AG08396 (cell line): ENCODE measurements at regions not wholly inside any gene's neighbourhood (a gene's known extent, or its start where the extent isn't known, plus 50 kb on each side); places are given as distances from the start of the nearest gene placed in this dataset.
A peak's percentile ranks its signal among the peaks of the same experiment; 100 is the strongest.

Source experiments
- DNase-seq: peaks from one replicate; pipeline ENCODE4 v3.0.0; 2012; ENCODE audit warnings: low spot score, mixed read lengths

GRCh38 chr11:79959318-79959717 is 518.5 kb upstream of the TENM4 start:
- no peak for DNase-seq

GRCh38 chr11:79957702-79958101 is 516.9 kb upstream of the TENM4 start:
- DNase-seq: no peak

DNA sequence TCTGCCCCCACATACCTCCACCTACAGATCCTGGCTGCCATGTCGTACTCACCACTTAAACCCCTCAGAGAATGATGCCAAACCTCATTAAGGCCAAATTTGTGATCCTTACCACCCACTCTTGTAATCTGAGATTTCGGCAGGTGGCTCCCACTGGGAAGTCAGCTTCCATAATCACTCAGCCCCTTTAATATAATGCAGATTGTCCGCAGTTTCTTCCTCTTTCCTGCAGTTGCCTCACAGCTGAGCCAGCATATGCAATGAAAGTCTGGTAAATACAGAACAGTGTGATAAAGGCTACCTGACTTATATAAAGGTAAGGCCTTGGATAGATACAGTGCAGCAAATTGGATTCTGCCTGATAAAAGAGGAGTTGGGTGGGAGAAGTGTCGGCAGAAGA is 515.2 kb upstream of the TENM4 start:
- DNase-seq: no peak

- no peak for DNase-seq
Observed at GRCh38 chr11:79953629-79954028, 512.8 kb upstream of the TENM4 start.

DNA sequence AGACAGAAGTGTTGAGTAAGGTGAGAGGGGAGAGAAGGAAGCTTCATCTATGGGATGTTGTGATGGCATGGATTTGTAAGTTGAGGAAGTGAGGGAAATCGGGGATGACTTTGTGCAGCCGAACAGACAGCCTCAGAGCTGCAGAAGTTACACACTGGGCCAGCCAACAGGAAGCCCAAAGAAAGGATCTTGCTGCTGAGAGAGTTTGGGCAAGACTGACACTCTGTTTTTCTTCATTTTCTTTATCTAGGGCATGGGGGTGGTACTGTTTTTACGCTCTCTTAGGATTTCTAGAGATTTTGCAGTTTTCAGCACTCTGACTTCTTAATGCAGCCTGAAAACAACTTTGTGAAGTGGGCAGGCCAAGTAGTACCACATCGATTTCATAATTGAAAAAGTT is 509.9 kb upstream of the TENM4 start:
- DNase-seq: no peak

- no peak for DNase-seq
Observed at GRCh38 chr11:79950172-79950571, 509.3 kb upstream of the TENM4 start.

DNA sequence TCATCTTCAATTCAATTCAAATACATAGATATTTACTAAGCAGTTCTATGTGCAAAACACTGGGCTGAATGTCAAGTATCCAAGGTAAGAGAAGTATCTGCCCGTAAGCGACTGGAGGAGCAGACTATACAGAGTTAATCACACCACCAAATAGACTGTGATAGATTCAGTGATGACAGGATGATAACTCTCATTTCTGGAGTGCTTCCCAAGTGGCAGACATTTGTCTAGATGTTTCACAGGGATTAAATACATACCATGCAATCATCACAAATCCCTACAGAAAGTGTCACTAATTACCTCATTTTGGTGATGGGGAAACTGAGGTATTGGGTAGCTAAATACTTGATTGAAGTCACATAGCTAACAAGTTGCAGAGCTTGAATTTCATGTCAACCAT is 508.7 kb upstream of the TENM4 start:
- no peak for DNase-seq

DNA sequence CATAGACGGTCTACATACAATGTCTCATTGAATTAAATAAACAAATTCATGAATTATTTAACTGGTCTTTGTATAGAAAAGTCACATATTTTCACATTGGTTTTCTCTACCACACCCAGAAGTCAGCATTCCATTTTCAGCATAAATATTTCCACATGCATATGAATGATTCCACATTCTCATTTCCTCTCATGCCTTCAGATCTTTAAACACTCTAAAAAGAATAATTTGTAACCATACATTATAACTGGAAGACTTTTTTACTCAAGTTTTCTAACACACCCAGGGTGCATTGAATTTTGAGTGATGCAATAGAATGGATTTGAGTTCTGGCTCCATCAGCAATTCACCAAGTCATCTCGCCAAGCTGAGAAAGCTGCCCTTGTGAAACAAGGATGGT is 501.8 kb upstream of the TENM4 start:
- no peak for DNase-seq

GRCh38 chr11:79942090-79942489 is 501.3 kb upstream of the TENM4 start:
- no peak for DNase-seq

DNA sequence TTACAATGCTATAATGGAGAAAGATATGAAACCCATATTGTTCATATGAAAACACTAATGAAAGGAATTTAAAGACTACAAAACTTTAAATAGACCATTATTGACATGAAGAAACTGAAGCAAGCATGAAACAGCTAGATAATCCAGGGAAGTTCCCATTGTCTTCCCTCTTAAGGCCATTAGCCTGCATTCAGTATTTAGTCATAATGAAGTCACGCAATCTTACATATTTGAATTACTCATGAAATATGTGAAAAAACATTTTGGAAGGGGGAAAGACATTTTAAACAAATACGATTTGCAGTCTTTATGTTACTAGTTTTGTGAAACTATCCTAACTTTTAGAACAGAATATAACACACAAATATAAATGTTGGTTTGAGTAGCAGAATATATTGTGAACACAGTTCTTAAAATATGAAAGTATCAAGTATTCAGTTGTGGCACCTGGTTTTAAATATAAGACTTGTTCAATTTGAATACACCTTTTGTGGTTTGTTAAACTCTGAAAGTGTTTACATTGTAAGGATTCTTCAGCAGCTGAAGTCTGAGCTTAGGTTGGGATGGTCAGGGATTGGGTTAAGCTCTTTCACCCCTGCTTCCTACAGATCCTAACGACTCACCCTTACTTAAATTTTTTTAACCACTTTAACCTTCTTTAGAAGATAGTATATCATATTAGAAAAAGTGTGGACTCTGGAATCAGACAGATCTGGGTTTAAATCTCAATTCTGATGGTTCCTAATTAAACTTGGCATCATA is 500.3 kb upstream of the TENM4 start:
- DNase-seq: no peak

GRCh38 chr11:79940165-79940564 is 499.3 kb upstream of the TENM4 start:
- no peak for DNase-seq

GRCh38 chr11:79939111-79939510 is 498.3 kb upstream of the TENM4 start:
- no peak for DNase-seq

DNA sequence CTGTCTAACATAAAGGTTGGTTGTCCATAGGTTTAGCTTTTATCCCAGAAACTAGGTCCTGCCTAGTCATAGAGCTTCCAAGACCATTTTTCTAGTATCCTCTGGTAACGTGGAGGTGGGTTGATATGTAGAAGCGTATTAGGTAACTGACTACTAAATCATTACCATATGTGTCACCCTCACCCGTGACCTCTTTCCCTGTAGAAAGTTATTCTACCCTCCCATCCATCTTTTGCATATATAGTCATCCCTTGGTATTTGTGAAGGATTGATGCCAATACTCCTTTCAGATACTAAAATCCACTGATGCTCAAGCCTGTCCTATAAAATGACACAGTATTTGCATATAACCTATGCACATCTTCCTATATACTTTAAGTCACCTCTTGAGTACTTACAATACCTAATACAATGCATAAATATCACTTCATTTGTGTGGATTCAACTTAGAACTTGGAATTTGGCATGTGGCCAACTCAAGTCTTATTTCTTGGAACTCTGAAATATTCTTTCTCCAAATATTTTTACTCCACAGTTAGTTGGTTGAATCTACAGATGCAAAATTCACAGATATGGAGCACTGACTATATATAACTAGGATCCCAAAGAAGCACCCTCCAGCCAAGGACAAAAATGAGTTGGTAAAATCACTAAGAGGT is 497.0 kb upstream of the TENM4 start:
- no peak for DNase-seq

GRCh38 chr11:79932612-79933011 is 491.8 kb upstream of the TENM4 start:
- DNase-seq: no peak

DNA sequence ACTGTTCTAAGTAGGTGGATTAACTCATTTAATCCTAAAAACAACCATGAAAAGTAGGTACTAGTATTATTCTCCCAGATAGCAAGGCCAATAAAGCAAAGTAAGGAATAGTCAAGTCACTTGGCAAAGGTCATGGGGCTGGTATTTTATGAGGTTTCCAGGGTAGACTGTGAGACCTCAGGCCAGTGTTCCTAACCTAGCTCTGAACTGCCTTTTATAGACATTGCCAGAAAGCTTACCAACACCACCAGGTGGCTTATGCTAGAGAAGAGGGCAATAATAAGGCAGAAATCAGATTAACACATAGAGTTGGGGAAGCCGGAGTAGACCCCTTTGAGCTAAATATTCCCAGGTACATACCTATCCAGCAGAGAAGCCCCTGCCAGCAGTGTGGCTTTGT is 490.9 kb upstream of the TENM4 start:
- DNase-seq: no peak

- DNase-seq: no peak
Observed at GRCh38 chr11:79926707-79927106, 485.9 kb upstream of the TENM4 start.

DNA sequence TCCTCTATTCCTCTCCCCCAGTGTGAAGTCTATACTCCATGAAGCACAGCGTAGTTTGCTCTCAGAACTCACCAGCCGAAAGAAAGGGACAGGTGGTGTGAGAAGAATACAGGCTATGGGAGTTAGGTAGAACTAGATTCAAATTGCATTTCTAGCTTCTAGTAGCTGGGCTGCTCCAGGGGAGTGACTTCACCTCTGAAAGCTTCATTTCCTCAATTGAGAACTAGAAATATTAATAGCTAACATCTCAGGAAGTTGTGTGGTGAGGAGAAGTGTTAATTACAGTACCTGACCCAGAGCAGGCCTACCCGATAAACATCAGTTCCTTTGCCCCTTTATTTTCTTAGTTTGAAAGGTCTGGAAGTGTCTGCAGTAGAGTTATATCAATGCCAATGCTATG is 484.7 kb upstream of the TENM4 start:
- DNase-seq: no peak

DNA sequence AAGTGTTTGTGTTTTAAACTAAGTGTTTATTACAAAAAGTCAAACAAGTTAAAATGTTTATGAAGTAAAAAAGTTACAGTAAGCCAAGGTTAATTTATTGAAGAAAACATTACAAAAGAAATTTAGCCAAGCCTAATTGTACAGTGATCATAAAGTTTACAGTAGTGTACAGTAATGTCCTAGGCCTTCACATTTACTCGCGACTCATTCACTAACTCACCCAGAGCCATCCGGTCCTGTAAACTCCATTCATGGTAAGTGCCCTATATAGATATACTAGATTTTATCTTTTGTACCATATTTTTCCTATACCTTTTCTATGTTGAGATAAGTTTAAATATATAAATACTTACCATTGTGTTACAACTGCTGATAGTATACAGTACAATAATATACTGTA is 481.8 kb upstream of the TENM4 start:
- DNase-seq: no peak

DNA sequence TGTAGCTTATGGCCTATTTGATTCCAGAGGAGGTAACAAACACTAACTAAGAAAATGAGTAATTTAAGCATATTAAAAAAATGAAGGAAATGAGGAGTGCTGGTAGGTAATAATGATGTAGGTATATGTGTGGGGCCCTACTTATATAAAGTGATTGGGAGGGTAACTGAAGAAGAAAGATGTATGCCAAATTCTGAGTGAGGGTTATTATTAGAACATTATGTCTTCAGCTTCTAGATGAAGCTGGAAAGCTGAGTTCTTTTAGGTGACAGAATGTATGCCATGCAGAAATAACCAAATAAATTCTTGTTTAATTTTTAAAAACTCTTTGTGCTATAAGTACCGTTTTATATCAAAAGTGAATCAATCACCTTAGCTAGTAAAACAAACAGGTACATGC is 479.6 kb upstream of the TENM4 start:
- DNase-seq: no peak

- DNase-seq: no peak
Observed at GRCh38 chr11:79919350-79919749, 478.5 kb upstream of the TENM4 start.

GRCh38 chr11:79918846-79919245 is 478.0 kb upstream of the TENM4 start:
- DNase-seq: no peak

DNA sequence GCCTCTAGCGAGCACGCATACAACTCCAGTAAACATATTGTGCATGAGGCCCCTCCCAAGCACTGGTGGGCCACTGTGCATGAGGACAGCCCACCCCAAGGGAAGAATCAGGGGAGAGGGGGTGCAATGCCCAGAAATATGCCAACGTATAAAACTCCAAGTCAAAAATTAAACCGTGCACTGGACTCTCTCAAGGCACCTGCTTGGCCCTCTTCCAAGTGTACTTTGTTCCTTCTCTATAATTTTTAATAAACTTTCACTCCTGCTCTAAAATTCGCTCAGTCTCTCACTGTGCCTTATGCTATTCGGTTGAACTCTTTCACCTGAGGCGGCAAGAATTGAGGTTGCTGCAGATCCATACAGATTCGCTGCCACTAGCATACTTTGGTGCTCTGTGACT is 465.3 kb upstream of the TENM4 start:
- DNase-seq: no peak

- DNase-seq: peak; percentile 5
Observed at GRCh38 chr11:79902493-79902892, 461.7 kb upstream of the TENM4 start.

DNA sequence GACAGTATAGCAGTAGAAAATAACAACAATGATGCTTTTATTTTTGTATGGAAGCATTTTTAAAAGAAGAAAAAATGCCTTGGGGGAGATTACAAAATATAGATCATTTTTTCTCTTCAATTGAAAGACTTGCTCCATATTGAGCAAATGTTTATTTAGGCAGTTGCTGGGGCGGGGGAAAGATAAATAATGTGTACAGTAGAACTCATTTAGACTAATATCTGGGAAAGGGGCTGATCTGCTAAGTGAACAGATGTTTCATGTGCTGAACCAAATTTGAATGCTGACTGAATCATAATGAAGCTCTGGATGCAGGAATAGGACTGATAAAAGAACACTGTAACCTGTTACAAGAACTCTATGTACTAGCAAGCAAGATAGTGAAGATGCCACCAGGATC is 457.1 kb upstream of the TENM4 start:
- no peak for DNase-seq
